ENCODE measurements at regions not wholly inside any gene's neighbourhood (a gene's known extent, or its start where the extent isn't known, plus 50 kb on each side); places are given as distances from the start of the nearest gene placed in this dataset.

DNA sequence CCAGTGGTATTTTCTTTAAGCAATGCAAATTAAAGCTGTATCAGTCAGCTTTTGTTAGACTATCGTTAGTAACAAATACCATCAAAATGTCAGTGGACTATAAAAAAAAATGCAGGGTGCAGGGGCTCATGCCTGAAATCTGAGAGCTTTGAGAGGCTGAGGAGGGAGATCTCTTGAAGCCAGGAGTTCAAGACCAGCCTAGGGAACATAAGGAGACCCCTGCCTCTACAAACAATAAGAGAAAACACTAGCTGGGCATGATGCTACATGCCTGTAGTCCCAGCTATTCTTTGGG lies 253.7 kb downstream of the MYCN start:
- TF ChIP-seq CTCF (IDR thresholded peaks at IDR 0.05) (no peak), POLR2AphosphoS5 (IDR thresholded peaks at IDR 0.05; ENCODE audit: insufficient read depth in 1 of 2, low read depth in 1 of 2) (no peak)
